GM21529 (cell line): ENCODE measurements at regions not wholly inside any gene's neighbourhood (a gene's known extent, or its start where the extent isn't known, plus 50 kb on each side); places are given as distances from the start of the nearest gene placed in this dataset.
"Not testable (repeated sequence)": the region's sequence is repeated elsewhere in the genome, so short reads cannot be mapped to it uniquely, and the experiment has no call there.

Experiments used
- ATAC-seq: cut with Tn5 transposase; IDR thresholded peaks from one replicate; pipeline ENCODE4 v1.9.1; 2021; ENCODE audit not compliant: unreplicated experiment

DNA sequence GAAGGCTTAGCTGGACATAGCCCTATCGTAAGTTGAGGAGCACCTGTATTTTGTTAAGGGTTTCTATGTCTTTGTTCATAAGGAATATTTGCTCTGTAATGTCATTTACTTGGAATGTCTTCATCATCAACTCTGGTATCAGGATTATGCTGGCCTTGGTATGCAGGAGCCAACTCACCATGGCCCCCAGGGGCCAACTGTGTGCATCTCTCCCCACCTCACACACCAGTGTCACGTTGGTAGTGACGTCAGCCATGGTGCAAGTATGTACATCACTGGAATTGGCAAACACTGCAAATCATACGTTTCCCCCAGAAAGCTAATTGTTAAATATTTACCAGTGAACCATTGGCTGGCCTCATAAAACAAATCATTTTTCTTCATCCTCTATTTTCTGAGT, 70.8 kb downstream of the YTHDF1 start:
- no peak for ATAC-seq

DNA sequence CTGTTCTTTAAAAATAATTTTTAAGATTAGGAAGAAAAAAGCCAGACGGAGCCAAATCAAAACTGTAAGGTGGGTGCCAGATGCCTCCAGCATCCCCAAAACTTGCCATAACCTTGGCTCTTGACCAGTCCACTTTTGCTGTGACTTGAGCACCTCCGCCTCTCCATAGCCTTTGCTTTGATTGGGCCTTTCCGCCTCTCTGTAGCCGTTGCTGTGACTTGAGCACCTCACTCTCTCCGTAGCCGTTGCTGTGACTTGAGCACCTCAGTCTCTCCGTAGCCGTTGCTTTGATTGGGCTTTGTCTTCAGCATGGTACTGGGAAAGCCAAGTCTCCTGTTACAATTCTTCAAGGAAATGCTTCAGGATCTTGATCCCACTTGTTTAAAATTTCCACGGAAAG, 73.0 kb downstream of the YTHDF1 start:
- no peak for ATAC-seq

DNA sequence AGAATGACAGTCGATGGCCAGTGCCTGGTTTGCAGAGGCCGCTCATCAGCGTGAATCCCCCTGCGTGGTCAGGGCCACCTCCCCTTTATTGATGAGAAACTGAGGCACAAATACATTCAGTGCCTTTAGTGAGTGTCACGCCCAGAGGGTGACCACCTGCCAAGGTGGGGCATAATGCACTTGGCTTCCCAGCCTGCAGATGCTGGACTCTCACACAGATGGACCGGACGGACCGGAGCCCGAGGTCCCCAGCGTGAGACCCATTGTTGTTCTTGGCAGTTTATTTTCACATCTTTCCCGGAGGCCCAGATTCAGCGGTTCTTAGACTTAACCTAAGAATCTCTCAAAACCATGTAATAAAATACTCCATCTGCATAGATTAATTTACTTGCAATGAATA, 74.4 kb downstream of the YTHDF1 start:
- ATAC-seq = no peak

GRCh38 chr20:63140514-63141433, 75.2 kb downstream of the YTHDF1 start:
- ATAC-seq = no peak

GRCh38 chr20:63139837-63140236, 76.1 kb downstream of the YTHDF1 start:
- no peak for ATAC-seq

DNA sequence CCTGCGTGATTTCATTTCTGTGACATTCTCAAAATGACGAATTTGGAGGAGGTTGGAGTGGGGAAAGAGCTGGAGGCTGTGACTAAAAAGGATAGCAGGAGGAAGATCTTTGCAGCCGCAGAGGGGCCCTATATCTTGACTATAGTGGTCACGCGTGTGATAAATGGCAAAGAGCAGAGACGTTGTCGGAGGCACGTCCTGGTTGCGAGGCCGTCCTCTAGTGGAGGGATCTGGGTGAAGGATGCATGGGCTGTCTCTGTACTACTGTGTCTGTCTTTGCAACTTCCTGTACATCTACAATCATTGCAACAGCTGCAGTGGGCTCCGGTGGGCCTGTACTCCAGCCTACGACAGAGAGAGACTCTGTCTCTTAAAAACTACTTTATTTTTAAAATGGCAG, 76.6 kb downstream of the YTHDF1 start:
- no peak for ATAC-seq

- no peak for ATAC-seq
Measured at GRCh38 chr20:63138855-63139341, 77.0 kb downstream of the YTHDF1 start.

DNA sequence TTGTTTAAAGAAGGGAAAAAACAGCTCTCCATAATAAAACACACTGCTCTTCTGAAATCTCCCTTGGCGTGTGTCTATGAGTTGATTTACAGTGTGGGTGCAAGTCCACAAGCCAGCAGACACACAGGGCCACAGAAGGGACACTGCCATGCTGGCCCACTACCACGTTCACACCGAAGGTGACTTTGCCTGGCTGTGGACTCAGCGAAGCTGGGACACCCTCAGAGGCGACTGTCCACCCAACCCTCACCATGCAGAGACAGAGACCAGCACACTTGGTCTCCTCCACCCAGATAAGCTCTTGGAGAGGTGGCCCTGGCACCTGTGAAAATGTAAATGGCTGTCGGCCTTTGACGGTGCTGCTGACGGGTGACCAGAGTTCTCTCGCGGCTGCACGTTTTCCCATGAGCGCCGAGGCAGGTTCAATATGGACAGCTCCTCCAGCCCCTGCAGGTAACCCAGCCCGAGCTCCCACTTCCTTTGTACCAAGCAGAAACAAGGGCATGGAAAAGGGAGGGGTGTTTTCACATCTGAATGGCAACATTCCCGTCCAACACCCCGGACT, 78.0 kb downstream of the YTHDF1 start:
- ATAC-seq = no peak

- no peak for ATAC-seq
Measured at GRCh38 chr20:63136296-63136695, 79.6 kb downstream of the YTHDF1 start.

GRCh38 chr20:63135411-63135810, 80.5 kb downstream of the YTHDF1 start:
- ATAC-seq = no peak

DNA sequence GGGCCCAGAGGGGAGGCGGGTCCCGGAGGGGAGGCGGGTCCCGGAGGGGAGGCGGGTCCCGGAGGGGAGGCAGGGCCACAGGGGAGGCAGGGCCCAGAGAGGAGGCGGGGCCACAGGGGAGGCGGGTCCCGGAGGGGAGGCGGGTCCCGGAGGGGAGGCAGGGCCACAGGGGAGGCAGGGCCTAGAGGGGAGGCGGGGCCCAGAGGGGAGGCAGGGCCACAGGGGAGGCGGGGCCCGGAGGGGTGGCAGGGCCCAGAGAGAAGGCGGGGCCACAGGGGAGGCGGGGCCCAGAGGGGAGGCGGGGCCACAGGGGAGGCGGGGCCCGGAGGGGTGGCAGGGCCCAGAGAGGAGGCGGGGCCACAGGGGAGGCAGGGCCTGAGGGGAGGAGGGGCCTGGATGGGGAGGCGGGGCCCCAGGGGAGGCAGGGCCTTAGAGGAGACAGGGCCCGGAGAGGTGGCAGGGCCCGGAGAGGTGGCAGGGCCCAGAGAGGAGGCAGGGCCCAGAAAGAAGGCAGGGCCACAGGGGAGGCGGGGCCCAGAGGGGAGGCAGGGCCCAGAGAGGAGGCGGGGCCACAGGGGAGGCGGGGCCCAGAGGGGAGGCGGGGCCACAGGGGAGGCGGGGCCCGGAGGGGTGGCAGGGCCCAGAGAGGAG, 81.1 kb downstream of the YTHDF1 start:
- not testable (repeated sequence) for ATAC-seq

DNA sequence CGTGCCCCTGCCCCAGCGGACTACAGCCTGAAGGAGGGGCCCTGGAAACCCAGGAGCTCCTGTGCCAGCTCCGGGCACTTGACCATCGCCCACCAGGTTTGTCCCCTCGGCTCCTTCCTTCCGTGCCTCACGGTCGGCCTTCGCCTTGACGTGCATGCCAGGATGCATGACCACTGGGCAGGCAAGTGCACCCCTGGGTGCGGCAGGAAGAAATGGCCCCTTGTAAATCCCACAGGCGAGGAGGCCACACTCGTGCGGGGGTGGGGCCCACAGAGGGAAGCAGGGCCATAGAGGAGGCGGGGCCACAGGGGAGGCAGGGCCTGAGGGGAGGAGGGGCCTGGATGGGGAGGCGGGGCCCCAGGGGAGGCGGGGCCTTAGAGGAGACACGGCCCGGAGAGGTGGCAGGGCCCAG, 81.7 kb downstream of the YTHDF1 start:
- no peak for ATAC-seq

- ATAC-seq = no peak
Measured at GRCh38 chr20:63133481-63134091, 82.3 kb downstream of the YTHDF1 start.

DNA sequence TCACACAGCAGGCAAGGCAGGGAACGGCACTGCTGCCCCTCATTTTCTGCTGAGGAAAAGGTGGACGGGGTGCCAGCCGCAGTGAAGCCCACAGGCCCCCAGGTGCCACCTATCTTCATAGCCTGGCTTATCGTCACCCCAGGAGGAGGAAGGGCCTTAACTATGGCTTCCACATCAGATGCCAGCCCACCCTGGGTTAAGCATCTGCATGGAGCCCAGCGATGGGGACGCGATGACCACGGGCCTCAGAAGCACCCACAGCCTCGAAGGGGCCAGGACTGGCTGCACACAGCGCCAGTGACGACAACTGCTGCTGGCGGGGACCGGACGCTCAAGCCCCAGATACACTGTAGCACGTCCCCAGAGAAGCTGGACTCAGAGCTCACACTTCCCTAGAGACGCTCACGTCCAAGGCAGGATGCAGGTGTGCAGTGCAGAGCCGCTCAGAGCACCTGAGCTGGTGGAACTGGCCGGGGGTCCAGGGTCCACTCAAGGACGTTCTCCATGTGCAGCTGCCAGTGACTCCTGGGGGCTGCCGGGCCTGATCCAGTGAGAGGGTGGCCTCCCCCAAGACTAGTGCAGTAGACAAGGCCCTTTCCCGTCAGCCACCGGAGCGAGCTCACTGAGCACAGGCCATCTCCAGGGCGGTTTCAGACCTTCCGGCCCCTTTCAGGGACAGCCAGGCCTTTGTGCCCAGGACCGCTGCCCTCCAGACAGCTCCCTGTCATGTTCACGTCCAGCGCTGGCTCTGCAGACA, 83.0 kb downstream of the YTHDF1 start:
- ATAC-seq = no peak

GRCh38 chr20:63132131-63132714, 83.7 kb downstream of the YTHDF1 start:
- no peak for ATAC-seq

GRCh38 chr20:63130658-63131577, 85.0 kb downstream of the YTHDF1 start:
- ATAC-seq = no peak

DNA sequence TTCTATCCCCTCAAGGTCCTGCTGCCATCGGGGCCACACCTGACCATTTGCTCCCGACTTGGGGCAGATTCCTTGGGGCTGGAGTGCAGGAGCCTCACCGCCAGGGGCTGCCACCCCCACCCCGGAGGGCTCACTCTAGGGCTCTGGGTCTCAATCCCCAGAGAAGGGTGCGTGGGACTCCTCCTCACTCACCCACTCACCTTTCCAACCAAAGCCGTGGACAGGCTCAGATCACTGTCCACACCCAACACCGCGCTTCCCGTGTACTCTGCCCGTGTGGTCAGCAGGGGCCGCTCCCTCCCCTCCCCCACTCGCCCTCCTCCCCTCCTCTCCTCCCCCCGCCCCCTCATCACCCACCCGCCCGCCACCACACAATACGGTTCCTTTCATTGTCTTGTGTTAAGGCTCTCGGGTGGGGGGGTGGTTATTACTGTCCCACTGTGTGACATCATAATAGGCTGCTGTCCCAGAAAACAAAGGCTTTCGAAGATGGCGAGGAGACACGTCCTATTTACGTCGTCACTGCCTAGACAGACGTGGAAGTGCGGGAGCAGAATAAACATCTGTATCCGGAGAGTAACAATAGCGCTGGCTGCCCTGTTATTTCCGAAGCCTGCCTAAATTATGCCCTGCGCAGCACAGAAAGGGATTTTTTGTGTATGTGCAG, 85.8 kb downstream of the YTHDF1 start:
- no peak for ATAC-seq

DNA sequence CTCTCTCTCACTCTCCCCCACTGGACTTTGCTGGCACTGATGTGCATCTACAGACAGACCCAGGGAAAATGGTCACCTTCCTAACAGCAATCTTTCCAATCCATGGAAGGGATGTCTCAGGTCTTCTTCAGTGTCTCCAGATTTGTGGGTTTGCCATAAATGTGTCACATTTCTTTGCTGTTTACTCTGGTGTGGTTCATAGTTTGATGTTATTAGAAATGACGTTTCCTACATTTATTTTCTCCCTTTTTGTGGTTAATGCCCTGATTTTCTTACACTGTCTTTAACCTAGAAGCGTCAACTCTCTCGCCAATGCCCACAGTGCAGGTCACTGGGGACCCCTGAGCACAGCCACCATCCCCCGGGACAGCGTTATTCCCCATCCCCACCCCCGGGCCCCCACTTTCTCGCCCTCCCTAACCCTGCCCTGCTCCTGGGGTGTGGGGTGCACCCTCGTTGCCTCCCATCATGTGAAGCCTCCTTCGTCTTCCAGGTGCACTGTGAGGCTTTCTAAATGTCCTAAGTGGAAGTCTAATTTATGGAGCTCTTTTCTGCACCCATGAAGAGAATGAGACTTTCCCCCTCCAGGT, 86.5 kb downstream of the YTHDF1 start:
- no peak for ATAC-seq
